Keratinocyte (primary cell): ENCODE measurements at regions not wholly inside any gene's neighbourhood (a gene's known extent, or its start where the extent isn't known, plus 50 kb on each side); places are given as distances from the start of the nearest gene placed in this dataset.

Source experiments
- CTCF ChIP-seq, 3 experiments: IDR thresholded peaks in 1 of 3; conservative IDR thresholded peaks in 1 of 3; optimal IDR thresholded peaks in 1 of 3; 2 replicates in 2 of 3; 3 replicates in 1 of 3; pipeline versions ENCODE3 to v1.5.1; 2011; ENCODE audit warnings: low read length in 3 of 3, mild to moderate bottlenecking in 3 of 3, moderate library complexity in 2 of 3, control low read depth in 1 of 3, inconsistent platforms in 1 of 3; ENCODE audit not compliant: insufficient read depth in 2 of 3; ENCODE audit errors: extremely low read depth in 1 of 3
- EZH2 ChIP-seq: IDR thresholded peaks from one replicate; pipeline ENCODE4 v1.6.1; 2012; ENCODE audit warnings: inconsistent platforms, mild to moderate bottlenecking, low read length, moderate library complexity

GRCh38 chr6:167512696-167513375 lies 187.9 kb downstream of the TTLL2 start:
- no peak for TF ChIP-seq CTCF (optimal IDR thresholded peaks at IDR 0.05 in 1 of 3, IDR thresholded peaks at IDR 0.05 in 1 of 3, conservative IDR thresholded peaks at IDR 0.05 in 1 of 3; ENCODE audit: extremely low read depth in 1 of 3, insufficient read depth in 2 of 3, low read length in 3 of 3)
- no peak for TF ChIP-seq EZH2
